H9 (cell line): ENCODE measurements at regions not wholly inside any gene's neighbourhood (a gene's known extent, or its start where the extent isn't known, plus 50 kb on each side); places are given as distances from the start of the nearest gene placed in this dataset.

Source experiments
- DNase-seq: peaks from one replicate; pipeline ENCODE4 v3.0.0-alpha.2; 2017
- H2AFZ ChIP-seq: one replicate; pipeline ENCODE4 v1.6.1; 2013; ENCODE audit warnings: mild to moderate bottlenecking, low read length, control low read depth, moderate library complexity
- H2AK5ac ChIP-seq: 2 replicates; pipeline ENCODE4 v1.6.1; 2013; ENCODE audit warnings: low read length, control low read depth, mixed read lengths; ENCODE audit not compliant: insufficient read length
- H2BK120ac ChIP-seq: one replicate; pipeline ENCODE4 v1.6.1; 2013; ENCODE audit warnings: low read depth, mild to moderate bottlenecking, low read length, control low read depth, inconsistent platforms; ENCODE audit not compliant: poor library complexity, severe bottlenecking
- H2BK12ac ChIP-seq: 2 replicates; pipeline ENCODE4 v1.6.1; 2013; ENCODE audit warnings: low read length, control low read depth, mixed read lengths, low read depth; ENCODE audit not compliant: insufficient read length
- H2BK15ac ChIP-seq: 2 replicates; pipeline ENCODE4 v1.6.1; 2013; ENCODE audit warnings: low read depth, low read length, control low read depth
- H2BK20ac ChIP-seq: one replicate; pipeline ENCODE4 v1.6.1; 2013; ENCODE audit warnings: low read depth, mild to moderate bottlenecking, low read length, control low read depth, inconsistent platforms; ENCODE audit not compliant: poor library complexity, severe bottlenecking
- H2BK5ac ChIP-seq: 2 replicates; pipeline ENCODE4 v1.6.1; 2013; ENCODE audit warnings: low read length, control low read depth, mixed read lengths; ENCODE audit not compliant: insufficient read length
- H3K14ac ChIP-seq: 2 replicates; pipeline ENCODE4 v1.6.1; 2013; ENCODE audit warnings: low read length, control low read depth; ENCODE audit not compliant: insufficient read depth
- H3K18ac ChIP-seq: 2 replicates; pipeline ENCODE4 v1.6.1; 2013; ENCODE audit warnings: low read depth, mild to moderate bottlenecking, mixed read lengths, low read length, control low read depth; ENCODE audit not compliant: insufficient read length
- H3K23ac ChIP-seq: 2 replicates; pipeline ENCODE4 v1.6.1; 2013; ENCODE audit warnings: low read length, control low read depth, mixed read lengths, low read depth; ENCODE audit not compliant: insufficient read length
- H3K23me2 ChIP-seq: 2 replicates; pipeline ENCODE4 v1.6.1; 2013; ENCODE audit warnings: low read depth, mild to moderate bottlenecking, mixed read lengths, low read length, control low read depth; ENCODE audit not compliant: insufficient read length, poor library complexity, severe bottlenecking
- H3K27ac ChIP-seq: 2 replicates; pipeline ENCODE4 v1.5.1; 2013; ENCODE audit warnings: low read length, control low read depth, mixed read lengths, low read depth; ENCODE audit not compliant: insufficient read length
- H3K27me3 ChIP-seq: 2 replicates; pipeline ENCODE4 v1.6.1; 2013; ENCODE audit warnings: low read length, control low read depth, inconsistent platforms; ENCODE audit not compliant: insufficient read depth
- H3K4ac ChIP-seq: 2 replicates; pipeline ENCODE4 v1.6.1; 2013; ENCODE audit warnings: low read depth, mild to moderate bottlenecking, control low read depth, inconsistent platforms, low read length, moderate library complexity
- H3K4me1 ChIP-seq: 2 replicates; pipeline ENCODE4 v1.6.1; 2013; ENCODE audit warnings: low read length, control low read depth, inconsistent platforms; ENCODE audit not compliant: insufficient read depth
- H3K4me2 ChIP-seq: 2 replicates; pipeline ENCODE4 v1.6.1; 2013; ENCODE audit warnings: low read length, control low read depth, mixed read lengths; ENCODE audit not compliant: insufficient read length, insufficient read depth
- H3K56ac ChIP-seq: 2 replicates; pipeline ENCODE4 v1.6.1; 2013; ENCODE audit warnings: low read depth, mild to moderate bottlenecking, mixed read lengths, low read length, control low read depth; ENCODE audit not compliant: insufficient read length
- H3K79me1 ChIP-seq: 2 replicates; pipeline ENCODE4 v1.6.1; 2013; ENCODE audit warnings: low read depth, mild to moderate bottlenecking, moderate library complexity, low read length, control low read depth, inconsistent platforms; ENCODE audit not compliant: insufficient read depth, poor library complexity, severe bottlenecking
- H3K79me2 ChIP-seq: 2 replicates; pipeline ENCODE4 v1.6.1; 2013; ENCODE audit warnings: low read length, control low read depth, inconsistent platforms; ENCODE audit not compliant: insufficient read depth
- H3K9ac ChIP-seq: 2 replicates; pipeline ENCODE4 v1.6.1; 2013; ENCODE audit warnings: low read length, control low read depth, mixed read lengths; ENCODE audit not compliant: insufficient read length; ENCODE audit errors: extremely low read depth
- H3K9me3 ChIP-seq: one replicate; pipeline ENCODE4 v1.6.1; 2013; ENCODE audit warnings: low read depth, low read length, inconsistent platforms; ENCODE audit not compliant: control insufficient read depth
- H3T11ph ChIP-seq: one replicate; pipeline ENCODE4 v1.6.1; 2013; ENCODE audit warnings: mild to moderate bottlenecking, low read length, control low read depth, inconsistent platforms
- H4K20me1 ChIP-seq: one replicate; pipeline ENCODE4 v1.6.1; 2013; ENCODE audit not compliant: control insufficient read depth, insufficient read length, insufficient read depth
- H4K5ac ChIP-seq: 2 replicates; pipeline ENCODE4 v1.6.1; 2013; ENCODE audit warnings: low read depth, mild to moderate bottlenecking, mixed read lengths, low read length, control low read depth; ENCODE audit not compliant: insufficient read length
- H4K8ac ChIP-seq: replicated peaks from 2 replicates; pipeline ENCODE4 v1.6.1; 2013; ENCODE audit warnings: low read length, control low read depth, mixed read lengths, low read depth; ENCODE audit not compliant: insufficient read length
- H4K91ac ChIP-seq: 2 replicates; pipeline ENCODE4 v1.6.1; 2013; ENCODE audit warnings: low read depth, mild to moderate bottlenecking, moderate library complexity, mixed read lengths, low read length, control low read depth; ENCODE audit not compliant: insufficient read length
- H3K27ac Mint-ChIP-seq, 3 experiments: 2 replicates in 2 of 3; 3 replicates in 1 of 3; pipeline ENCODE4 v1.8.0; 2020 to 2021; ENCODE audit warnings: mixed read lengths in 3 of 3, mild to moderate bottlenecking in 1 of 3, moderate library complexity in 1 of 3
- H3K27me3 Mint-ChIP-seq: 2 replicates; pipeline ENCODE4 v1.8.0; 2021; ENCODE audit warnings: low read depth, mild to moderate bottlenecking, moderate library complexity, mixed read lengths
- H3K36me3 Mint-ChIP-seq, 3 experiments: 2 replicates in 2 of 3; 3 replicates in 1 of 3; pipeline ENCODE4 v1.8.0; 2020 to 2021; ENCODE audit warnings: low read depth in 3 of 3, mixed read lengths in 3 of 3; ENCODE audit not compliant: insufficient read depth in 1 of 3
- H3K4me1 Mint-ChIP-seq, 2 experiments: 2 replicates each; pipeline ENCODE4 v1.8.0; 2020; ENCODE audit warnings: mixed read lengths in 2 of 2
- H3K4me3 Mint-ChIP-seq, 2 experiments: 2 replicates in 1 of 2; 3 replicates in 1 of 2; pipeline ENCODE4 v1.8.0; 2020 to 2021; ENCODE audit warnings: mild to moderate bottlenecking in 2 of 2, mixed read lengths in 2 of 2, moderate library complexity in 1 of 2
- H3K9me3 Mint-ChIP-seq, 2 experiments: 2 replicates in 1 of 2; 3 replicates in 1 of 2; pipeline ENCODE4 v1.8.0; 2020; ENCODE audit warnings: mild to moderate bottlenecking in 2 of 2, mixed read lengths in 2 of 2, moderate library complexity in 1 of 2
- CTCF ChIP-seq: fragments of 200-600 bp; sonication (generic); conservative IDR thresholded peaks from 3 replicates; pipeline ENCODE4 v1.8.0; 2021; ENCODE audit warnings: antibody characterized with exemption, mild to moderate bottlenecking

GRCh38 chr11:109153836-109154235 is 268.2 kb upstream of the C11orf87 start:
- no peak for TF ChIP-seq CTCF
- no peaks in the 10 kb centered on the region for H3K27me3 Mint-ChIP-seq
- H3K27ac Mint-ChIP-seq: no peak overlapping the region
- no peak overlapping the region for H3K4ac ChIP-seq
- no peak overlapping the region for H2BK120ac ChIP-seq
- H4K8ac ChIP-seq: no peak overlapping the region
- no peak overlapping the region for H2AFZ ChIP-seq
- H3K4me3 Mint-ChIP-seq: no peak overlapping the region
- H3K9me3 ChIP-seq: no peaks in the 10 kb centered on the region
- H3K18ac ChIP-seq: no peak overlapping the region
- no peak for DNase-seq
- H3K9me3 Mint-ChIP-seq: peaks cover 0 to 5% of the 10 kb centered on the region in 2 experiments; a peak in 2 of 5 replicates
- no peaks in the 10 kb centered on the region for H3K4me1 ChIP-seq
- no peak overlapping the region for H4K91ac ChIP-seq
- no peaks in the 10 kb centered on the region for H3K79me1 ChIP-seq
- no peak overlapping the region for H4K5ac ChIP-seq
- no peak overlapping the region for H3K9ac ChIP-seq
- H4K20me1 ChIP-seq: no peaks in the 10 kb centered on the region
- H3K79me2 ChIP-seq: no peaks in the 10 kb centered on the region
- no peak overlapping the region for H2BK12ac ChIP-seq
- H2AK5ac ChIP-seq: no peak overlapping the region
- H3K36me3 Mint-ChIP-seq: peaks cover 0 to 4% (median 0%) of the 10 kb centered on the region in 3 experiments; a peak in 1 of 7 replicates
- H3T11ph ChIP-seq: no peak overlapping the region
- H3K4me1 Mint-ChIP-seq: peaks cover 4 to 7% of the 10 kb centered on the region in 2 experiments
- no peak overlapping the region for H2BK5ac ChIP-seq
- no peaks in the 10 kb centered on the region for H3K27me3 ChIP-seq
- H2BK20ac ChIP-seq: no peak overlapping the region
- no peak overlapping the region for H3K56ac ChIP-seq
- no peak overlapping the region for H3K23ac ChIP-seq
- H2BK15ac ChIP-seq: no peak overlapping the region
- H3K27ac ChIP-seq: no peak overlapping the region
- H3K4me2 ChIP-seq: no peak overlapping the region
- no peaks in the 10 kb centered on the region for H3K23me2 ChIP-seq
- no peak overlapping the region for H3K14ac ChIP-seq
